PC-9 (cell line): ENCODE measurements at regions not wholly inside any gene's neighbourhood (a gene's known extent, or its start where the extent isn't known, plus 50 kb on each side); places are given as distances from the start of the nearest gene placed in this dataset.

Source experiments
- EZH2 ChIP-seq: fragments of 200-600 bp; sonication (generic); IDR thresholded peaks from 2 replicates; pipeline ENCODE4 v1.8.0; 2017; ENCODE audit warnings: antibody characterized with exemption, low read depth
- TF ChIP-seq, protein P1 (sequence below): fragments of 200-600 bp; sonication (generic); conservative IDR thresholded peaks from 2 replicates; pipeline ENCODE4 v1.6.1; 2017; ENCODE audit warnings: mixed run types, antibody characterized with exemption, mild to moderate bottlenecking, moderate library complexity

DNA sequence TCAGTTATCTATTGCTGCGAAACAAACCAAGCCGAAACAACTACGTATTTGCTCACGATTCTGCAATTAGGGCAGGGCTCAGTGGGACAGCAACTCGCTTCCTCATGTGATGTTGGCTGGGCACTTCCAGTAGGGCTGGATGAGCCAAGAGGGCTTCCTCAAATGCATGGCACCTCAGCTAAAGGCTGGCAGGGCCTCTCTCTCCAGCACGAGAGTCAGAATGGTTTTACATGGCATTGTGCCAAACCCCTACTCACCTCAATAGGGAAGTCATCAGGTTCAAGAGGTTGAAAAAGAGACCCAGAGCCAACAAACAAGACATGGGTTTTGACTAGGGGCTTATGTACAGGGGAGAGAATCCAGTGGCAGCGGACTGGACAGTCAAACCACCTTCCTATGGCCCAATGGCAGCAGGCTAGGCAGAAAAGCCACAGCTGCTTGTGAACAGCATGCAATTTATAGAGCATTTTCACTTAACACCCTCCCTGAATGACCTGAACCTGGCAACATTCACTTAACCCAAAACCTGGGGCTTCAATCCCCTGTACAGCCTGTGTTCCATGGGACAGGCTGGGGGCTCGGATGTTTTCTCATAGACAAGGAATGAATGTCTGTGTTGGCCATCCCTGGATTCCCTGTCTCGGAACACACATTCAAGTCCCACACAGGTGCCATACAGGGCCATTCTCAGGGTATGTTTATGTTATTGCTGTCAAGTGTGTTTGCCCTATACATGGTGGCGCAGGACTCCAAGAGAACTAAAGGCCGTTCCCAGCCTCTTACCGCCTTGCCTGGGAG, 154.2 kb upstream of the NAV2 start:
- TF ChIP-seq, protein P1, sequence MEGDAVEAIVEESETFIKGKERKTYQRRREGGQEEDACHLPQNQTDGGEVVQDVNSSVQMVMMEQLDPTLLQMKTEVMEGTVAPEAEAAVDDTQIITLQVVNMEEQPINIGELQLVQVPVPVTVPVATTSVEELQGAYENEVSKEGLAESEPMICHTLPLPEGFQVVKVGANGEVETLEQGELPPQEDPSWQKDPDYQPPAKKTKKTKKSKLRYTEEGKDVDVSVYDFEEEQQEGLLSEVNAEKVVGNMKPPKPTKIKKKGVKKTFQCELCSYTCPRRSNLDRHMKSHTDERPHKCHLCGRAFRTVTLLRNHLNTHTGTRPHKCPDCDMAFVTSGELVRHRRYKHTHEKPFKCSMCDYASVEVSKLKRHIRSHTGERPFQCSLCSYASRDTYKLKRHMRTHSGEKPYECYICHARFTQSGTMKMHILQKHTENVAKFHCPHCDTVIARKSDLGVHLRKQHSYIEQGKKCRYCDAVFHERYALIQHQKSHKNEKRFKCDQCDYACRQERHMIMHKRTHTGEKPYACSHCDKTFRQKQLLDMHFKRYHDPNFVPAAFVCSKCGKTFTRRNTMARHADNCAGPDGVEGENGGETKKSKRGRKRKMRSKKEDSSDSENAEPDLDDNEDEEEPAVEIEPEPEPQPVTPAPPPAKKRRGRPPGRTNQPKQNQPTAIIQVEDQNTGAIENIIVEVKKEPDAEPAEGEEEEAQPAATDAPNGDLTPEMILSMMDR = no peak
- no peak for TF ChIP-seq EZH2
